Prostate gland (tissue), 2 donors: ENCODE measurements at regions not wholly inside any gene's neighbourhood (a gene's known extent, or its start where the extent isn't known, plus 50 kb on each side); places are given as distances from the start of the nearest gene placed in this dataset.

Experiments
- POLR2A ChIP-seq: fragments of 450-650 bp; IDR thresholded peaks from one replicate; pipeline ENCODE4 v1.6.1; 2016; ENCODE audit warnings: antibody characterized with exemption, mild to moderate bottlenecking
- TF ChIP-seq, protein P1 (sequence below), 4 experiments: fragments of 200-600 bp in 2 of 4; fragments of 450-650 bp in 2 of 4; sonication (generic) in 2 of 4; IDR thresholded peaks; 1 replicate in 3 of 4; 2 replicates in 1 of 4; pipeline ENCODE4 v1.5.1; 2016 to 2019; ENCODE audit warnings: antibody characterized with exemption in 4 of 4, mild to moderate bottlenecking in 2 of 4, moderate library complexity in 2 of 4

DNA sequence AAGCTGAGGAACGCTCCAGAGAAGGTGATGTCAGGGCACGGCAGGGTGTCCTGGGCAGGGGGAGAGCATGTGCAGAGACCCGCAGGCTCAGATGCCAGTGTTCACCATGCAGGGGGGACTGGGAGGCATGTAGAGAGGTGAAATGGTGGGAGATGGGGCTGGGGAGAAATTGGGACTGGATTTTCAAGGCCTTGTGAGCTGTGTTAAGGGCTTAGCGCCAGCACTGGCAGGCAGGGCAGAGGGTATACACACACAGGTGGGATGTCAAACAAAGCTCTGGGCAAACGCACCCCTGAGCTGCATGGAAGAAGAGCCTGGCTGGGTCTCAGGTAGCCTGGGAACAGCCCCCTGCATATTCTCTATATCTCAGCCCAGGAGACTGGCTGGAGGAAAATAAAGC, 282.7 kb downstream of the SHQ1 start:
- TF ChIP-seq, protein P1, sequence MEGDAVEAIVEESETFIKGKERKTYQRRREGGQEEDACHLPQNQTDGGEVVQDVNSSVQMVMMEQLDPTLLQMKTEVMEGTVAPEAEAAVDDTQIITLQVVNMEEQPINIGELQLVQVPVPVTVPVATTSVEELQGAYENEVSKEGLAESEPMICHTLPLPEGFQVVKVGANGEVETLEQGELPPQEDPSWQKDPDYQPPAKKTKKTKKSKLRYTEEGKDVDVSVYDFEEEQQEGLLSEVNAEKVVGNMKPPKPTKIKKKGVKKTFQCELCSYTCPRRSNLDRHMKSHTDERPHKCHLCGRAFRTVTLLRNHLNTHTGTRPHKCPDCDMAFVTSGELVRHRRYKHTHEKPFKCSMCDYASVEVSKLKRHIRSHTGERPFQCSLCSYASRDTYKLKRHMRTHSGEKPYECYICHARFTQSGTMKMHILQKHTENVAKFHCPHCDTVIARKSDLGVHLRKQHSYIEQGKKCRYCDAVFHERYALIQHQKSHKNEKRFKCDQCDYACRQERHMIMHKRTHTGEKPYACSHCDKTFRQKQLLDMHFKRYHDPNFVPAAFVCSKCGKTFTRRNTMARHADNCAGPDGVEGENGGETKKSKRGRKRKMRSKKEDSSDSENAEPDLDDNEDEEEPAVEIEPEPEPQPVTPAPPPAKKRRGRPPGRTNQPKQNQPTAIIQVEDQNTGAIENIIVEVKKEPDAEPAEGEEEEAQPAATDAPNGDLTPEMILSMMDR (IDR thresholded peaks at IDR 0.05): no peak
- no peak for TF ChIP-seq POLR2A
